ENCODE measurements at regions not wholly inside any gene's neighbourhood (a gene's known extent, or its start where the extent isn't known, plus 50 kb on each side); places are given as distances from the start of the nearest gene placed in this dataset.

DNA sequence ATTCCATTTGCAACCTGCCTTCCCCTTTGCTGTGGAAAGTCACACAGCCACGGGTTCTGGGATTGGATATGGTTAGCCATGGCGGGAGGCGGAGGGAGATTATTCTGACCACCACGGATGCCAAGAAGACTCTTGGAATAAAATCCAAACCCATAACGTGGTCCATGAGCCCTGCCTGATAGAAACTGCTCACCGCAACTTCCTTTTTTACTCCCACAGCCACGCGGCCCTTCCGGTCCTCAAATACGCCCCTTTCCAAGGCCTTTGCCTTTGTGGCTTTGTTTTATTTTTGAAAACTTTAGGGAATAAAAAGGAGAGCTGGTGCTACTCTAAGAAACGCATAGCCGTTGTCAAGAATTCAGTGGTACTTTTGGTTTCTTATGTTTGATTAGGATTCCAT, 602.5 kb upstream of the CDH4 start:
- no peak for DNase-seq
- intact Hi-C loops (cut with DNase I; ENCODE audit: low total_unique reads) = no loop called here
- no peaks in the 10 kb centered on the region for H3K4me1 ChIP-seq
- 79 to 86% (median 84%) methylated on average over 12 of the region's 12 CpGs for WGBS, 5 donors
- no peaks in the 10 kb centered on the region for H3K36me3 ChIP-seq
- TF ChIP-seq POLR2AphosphoS5 (IDR thresholded peaks at IDR 0.05) (no peak), EP300 (IDR thresholded peaks at IDR 0.05) (no peak), POLR2A (IDR thresholded peaks at IDR 0.05) (no peak)
- TF ChIP-seq, protein P1, sequence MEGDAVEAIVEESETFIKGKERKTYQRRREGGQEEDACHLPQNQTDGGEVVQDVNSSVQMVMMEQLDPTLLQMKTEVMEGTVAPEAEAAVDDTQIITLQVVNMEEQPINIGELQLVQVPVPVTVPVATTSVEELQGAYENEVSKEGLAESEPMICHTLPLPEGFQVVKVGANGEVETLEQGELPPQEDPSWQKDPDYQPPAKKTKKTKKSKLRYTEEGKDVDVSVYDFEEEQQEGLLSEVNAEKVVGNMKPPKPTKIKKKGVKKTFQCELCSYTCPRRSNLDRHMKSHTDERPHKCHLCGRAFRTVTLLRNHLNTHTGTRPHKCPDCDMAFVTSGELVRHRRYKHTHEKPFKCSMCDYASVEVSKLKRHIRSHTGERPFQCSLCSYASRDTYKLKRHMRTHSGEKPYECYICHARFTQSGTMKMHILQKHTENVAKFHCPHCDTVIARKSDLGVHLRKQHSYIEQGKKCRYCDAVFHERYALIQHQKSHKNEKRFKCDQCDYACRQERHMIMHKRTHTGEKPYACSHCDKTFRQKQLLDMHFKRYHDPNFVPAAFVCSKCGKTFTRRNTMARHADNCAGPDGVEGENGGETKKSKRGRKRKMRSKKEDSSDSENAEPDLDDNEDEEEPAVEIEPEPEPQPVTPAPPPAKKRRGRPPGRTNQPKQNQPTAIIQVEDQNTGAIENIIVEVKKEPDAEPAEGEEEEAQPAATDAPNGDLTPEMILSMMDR (IDR thresholded peaks at IDR 0.05) = no peak
- no peak overlapping the region for H3K4me3 ChIP-seq
- peaks cover 0 to 11% (median 6%) of the 10 kb centered on the region in 4 donors for H3K9me3 ChIP-seq
- no peaks in the 10 kb centered on the region for H3K27me3 ChIP-seq
- H3K27ac ChIP-seq = no peak overlapping the region

DNA sequence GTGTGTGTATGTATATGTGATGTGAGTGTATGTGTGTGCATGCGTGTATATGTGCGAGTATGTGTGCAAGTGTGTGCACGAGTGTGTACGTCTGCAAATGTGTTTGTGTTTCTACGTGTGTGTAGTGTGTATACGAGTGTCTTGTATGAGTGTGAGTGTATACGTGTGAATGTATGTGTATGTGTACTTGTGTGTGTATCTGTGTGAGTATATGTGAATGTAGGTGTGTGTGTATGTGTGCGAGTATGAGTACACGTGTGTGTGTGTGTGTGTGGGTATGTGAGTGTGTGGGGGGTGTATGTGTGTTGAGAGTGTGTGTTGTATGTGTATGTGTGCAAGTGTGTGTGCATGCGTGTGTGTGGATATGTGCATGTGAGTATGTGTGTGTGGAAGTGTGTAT, 602.0 kb upstream of the CDH4 start:
- Histone ChIP-seq H3K27me3 (no peaks in the 10 kb centered on the region), H3K4me1 (no peaks in the 10 kb centered on the region), H3K36me3 (no peaks in the 10 kb centered on the region), H3K9me3 (peaks cover 0 to 16% (median 9%) of the 10 kb centered on the region in 4 donors), H3K4me3 (no peak overlapping the region), H3K27ac (no peak overlapping the region)
- intact Hi-C loops (cut with DNase I; ENCODE audit: low total_unique reads) = no loop called here
- TF ChIP-seq, protein P1 (IDR thresholded peaks at IDR 0.05) = no peak
- no peak for TF ChIP-seq POLR2AphosphoS5 (IDR thresholded peaks at IDR 0.05)
- no peak for TF ChIP-seq POLR2A (IDR thresholded peaks at IDR 0.05)
- TF ChIP-seq EP300 (IDR thresholded peaks at IDR 0.05) = no peak
- WGBS, 5 donors = 95 to 96% (median 96%) methylated on average over 10 of the region's 10 CpGs
- DNase-seq = no peak

DNA sequence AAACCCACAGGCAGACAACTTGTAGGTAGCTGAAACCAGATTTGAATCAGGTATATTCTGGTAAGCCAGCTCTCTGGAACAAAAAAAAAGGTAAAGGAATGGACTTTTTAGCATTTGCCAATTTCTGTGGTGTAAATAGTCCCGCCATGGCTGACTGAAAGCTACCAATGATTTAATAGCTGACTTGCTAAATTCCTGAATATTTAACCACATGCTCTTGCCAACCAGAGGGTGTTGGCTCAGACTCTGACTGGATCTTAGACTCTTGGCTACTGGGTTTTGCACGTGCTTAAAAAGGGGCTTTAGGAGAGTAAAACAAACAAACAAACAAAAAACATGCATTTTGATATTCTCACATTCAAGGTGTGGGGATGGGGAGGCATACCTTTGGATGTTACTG, 600.0 kb upstream of the CDH4 start:
- TF ChIP-seq POLR2A (IDR thresholded peaks at IDR 0.05) (no peak), EP300 (IDR thresholded peaks at IDR 0.05) (no peak), POLR2AphosphoS5 (IDR thresholded peaks at IDR 0.05) (no peak)
- TF ChIP-seq, protein P1 (IDR thresholded peaks at IDR 0.05) = no peak
- intact Hi-C loops (cut with DNase I; ENCODE audit: low total_unique reads) = no loop called here
- H3K27ac ChIP-seq = no peak overlapping the region
- H3K36me3 ChIP-seq = no peaks in the 10 kb centered on the region
- no peak overlapping the region for H3K4me3 ChIP-seq
- no peaks in the 10 kb centered on the region for H3K27me3 ChIP-seq
- no peaks in the 10 kb centered on the region for H3K4me1 ChIP-seq
- WGBS, 5 donors = 47 to 70% (median 63%) methylated on average over 2 of the region's 2 CpGs
- peaks cover 0 to 14% (median 8%) of the 10 kb centered on the region in 4 donors for H3K9me3 ChIP-seq
- no peak for DNase-seq

DNA sequence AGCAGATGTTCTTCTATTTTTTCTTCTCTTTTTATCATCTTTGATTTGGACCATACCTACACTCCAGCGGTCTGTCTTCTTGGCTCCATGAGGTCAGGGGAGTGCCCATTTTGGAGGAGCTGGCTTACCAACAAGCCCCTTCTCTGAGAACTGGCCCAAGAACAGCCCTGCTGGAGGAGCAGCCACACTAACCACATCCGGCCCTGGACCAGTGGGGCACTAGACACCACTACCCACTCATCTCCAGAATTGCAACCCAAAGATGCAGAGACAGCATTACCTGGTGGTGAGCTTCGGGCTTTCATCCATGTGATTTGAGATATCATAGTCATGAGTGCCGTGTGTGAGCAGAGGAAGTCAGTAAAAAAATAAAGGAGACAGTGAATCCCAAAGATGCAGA, 599.4 kb upstream of the CDH4 start:
- TF ChIP-seq POLR2AphosphoS5 (IDR thresholded peaks at IDR 0.05) = no peak
- no peak for TF ChIP-seq POLR2A (IDR thresholded peaks at IDR 0.05)
- TF ChIP-seq, protein P1 (IDR thresholded peaks at IDR 0.05) = no peak
- TF ChIP-seq EP300 (IDR thresholded peaks at IDR 0.05) = no peak
- Histone ChIP-seq H3K9me3 (peaks cover 0 to 11% (median 7%) of the 10 kb centered on the region in 4 donors), H3K27ac (no peak overlapping the region), H3K4me1 (no peaks in the 10 kb centered on the region), H3K27me3 (no peaks in the 10 kb centered on the region), H3K4me3 (no peak overlapping the region), H3K36me3 (no peaks in the 10 kb centered on the region)
- DNase-seq = no peak
- intact Hi-C loops (cut with DNase I; ENCODE audit: low total_unique reads) = no loop called here
- WGBS, 5 donors = 78 to 87% (median 81%) methylated on average over 4 of the region's 4 CpGs

Measured in stomach (tissue), 8 donors.